PC-9 (cell line): ENCODE measurements at regions not wholly inside any gene's neighbourhood (a gene's known extent, or its start where the extent isn't known, plus 50 kb on each side); places are given as distances from the start of the nearest gene placed in this dataset.

Experiments
- CTCF ChIP-seq: fragments of 200-600 bp; sonication (generic); conservative IDR thresholded peaks from 2 replicates; pipeline ENCODE4 v1.6.1; 2017; ENCODE audit warnings: mixed run types, antibody characterized with exemption, mild to moderate bottlenecking, moderate library complexity
- EZH2 ChIP-seq: fragments of 200-600 bp; sonication (generic); IDR thresholded peaks from 2 replicates; pipeline ENCODE4 v1.8.0; 2017; ENCODE audit warnings: antibody characterized with exemption, low read depth

- TF ChIP-seq CTCF (no peak), EZH2 (no peak)
Measured at GRCh38 chr1:30381671-30382365, 341.6 kb downstream of the MATN1 start.
